ENCODE measurements at regions not wholly inside any gene's neighbourhood (a gene's known extent, or its start where the extent isn't known, plus 50 kb on each side); places are given as distances from the start of the nearest gene placed in this dataset.

DNA sequence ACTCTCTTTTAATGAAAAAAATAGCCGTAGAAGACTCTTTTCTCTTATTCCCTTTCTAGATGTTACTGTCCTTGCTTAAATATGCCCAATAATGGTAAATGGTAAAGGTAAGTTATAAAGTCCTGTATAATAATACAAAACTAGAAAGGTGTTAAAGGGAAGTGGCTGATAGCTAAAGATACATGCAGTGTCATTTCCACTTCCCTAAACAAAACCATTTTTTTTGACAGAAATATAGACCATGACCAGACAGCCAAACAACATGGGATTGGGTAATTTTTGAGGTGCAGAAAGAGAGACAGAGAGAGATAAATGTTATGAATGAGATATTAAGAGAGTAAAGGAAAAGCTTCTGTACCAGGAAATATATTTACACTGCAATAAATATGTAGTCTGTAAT, 731.7 kb upstream of the REG3G start:
- H3K4me3 Mint-ChIP-seq: no peak overlapping the region
- intact Hi-C loops (cut with micrococcal nuclease): no loop called here
- Histone ChIP-seq H3K27me3 (ENCODE audit: control insufficient read depth, insufficient read depth, low read length) (no peaks in the 10 kb centered on the region), H3K4me3 (ENCODE audit: low read length) (no peak overlapping the region), H3K9me3 (ENCODE audit: control insufficient read depth, insufficient read depth, low read length) (no peaks in the 10 kb centered on the region), H3K36me3 (ENCODE audit: control insufficient read depth, insufficient read depth, low read length) (no peaks in the 10 kb centered on the region), H3K4me1 (ENCODE audit: control insufficient read depth, insufficient read depth, low read length) (no peaks in the 10 kb centered on the region), H3K27ac (ENCODE audit: low read length) (no peak overlapping the region)
- ATAC-seq: no peak
- no peaks in the 10 kb centered on the region for H3K4me1 Mint-ChIP-seq
- H3K9me3 Mint-ChIP-seq: peaks cover 8 to 11% of the 10 kb centered on the region in 2 donors
- H3K27me3 Mint-ChIP-seq (ENCODE audit: low read depth in 2 of 2): no peaks in the 10 kb centered on the region
- WGBS (ENCODE audit: insufficient coverage): no CpG with 5 or more reads among the region's 1 CpG
- H3K27ac Mint-ChIP-seq: no peak overlapping the region
- no peak for DNase-seq
- H3K36me3 Mint-ChIP-seq: no peaks in the 10 kb centered on the region
- TF ChIP-seq, protein P1, sequence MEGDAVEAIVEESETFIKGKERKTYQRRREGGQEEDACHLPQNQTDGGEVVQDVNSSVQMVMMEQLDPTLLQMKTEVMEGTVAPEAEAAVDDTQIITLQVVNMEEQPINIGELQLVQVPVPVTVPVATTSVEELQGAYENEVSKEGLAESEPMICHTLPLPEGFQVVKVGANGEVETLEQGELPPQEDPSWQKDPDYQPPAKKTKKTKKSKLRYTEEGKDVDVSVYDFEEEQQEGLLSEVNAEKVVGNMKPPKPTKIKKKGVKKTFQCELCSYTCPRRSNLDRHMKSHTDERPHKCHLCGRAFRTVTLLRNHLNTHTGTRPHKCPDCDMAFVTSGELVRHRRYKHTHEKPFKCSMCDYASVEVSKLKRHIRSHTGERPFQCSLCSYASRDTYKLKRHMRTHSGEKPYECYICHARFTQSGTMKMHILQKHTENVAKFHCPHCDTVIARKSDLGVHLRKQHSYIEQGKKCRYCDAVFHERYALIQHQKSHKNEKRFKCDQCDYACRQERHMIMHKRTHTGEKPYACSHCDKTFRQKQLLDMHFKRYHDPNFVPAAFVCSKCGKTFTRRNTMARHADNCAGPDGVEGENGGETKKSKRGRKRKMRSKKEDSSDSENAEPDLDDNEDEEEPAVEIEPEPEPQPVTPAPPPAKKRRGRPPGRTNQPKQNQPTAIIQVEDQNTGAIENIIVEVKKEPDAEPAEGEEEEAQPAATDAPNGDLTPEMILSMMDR (IDR thresholded peaks at IDR 0.05): no peak

DNA sequence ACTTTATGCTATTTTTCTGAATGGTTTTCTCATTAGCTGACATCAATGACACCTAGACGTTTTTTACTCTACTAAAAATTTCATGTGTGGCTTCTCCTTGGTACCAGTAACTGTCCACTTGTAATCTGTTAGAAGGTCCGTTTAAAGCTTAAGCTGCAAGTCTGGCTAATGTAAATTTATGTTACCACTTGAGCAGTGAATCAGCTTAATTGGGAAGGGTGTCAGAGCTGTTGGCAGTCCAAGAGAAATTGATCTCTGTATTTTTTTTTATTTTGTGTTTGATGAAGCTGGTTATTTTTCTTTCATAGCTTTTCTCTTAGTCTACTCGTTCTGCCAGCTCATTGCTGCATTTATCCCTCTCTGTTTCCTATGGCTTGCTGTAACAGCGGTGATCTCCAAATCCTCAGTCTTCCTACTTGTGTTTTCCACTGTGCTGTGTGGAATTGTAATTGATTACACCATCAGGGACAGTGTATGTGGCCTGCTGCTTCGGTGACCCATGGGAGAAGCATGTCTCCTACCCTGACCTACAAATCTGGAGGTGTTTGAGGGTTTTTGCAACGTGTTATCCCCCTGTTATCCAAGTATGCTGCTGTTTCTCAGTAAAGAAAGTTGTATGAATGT, 724.2 kb upstream of the REG3G start:
- Mint-ChIP-seq H3K9me3 (peaks cover 4 to 9% of the 10 kb centered on the region in 2 donors), H3K36me3 (no peaks in the 10 kb centered on the region), H3K4me3 (no peak overlapping the region), H3K27ac (no peak overlapping the region), H3K27me3 (ENCODE audit: low read depth in 2 of 2) (no peaks in the 10 kb centered on the region), H3K4me1 (no peaks in the 10 kb centered on the region)
- intact Hi-C loops (cut with micrococcal nuclease): no loop called here
- H3K36me3 ChIP-seq (ENCODE audit: control insufficient read depth, insufficient read depth, low read length): no peaks in the 10 kb centered on the region
- 64% methylated on average over 5 of the region's 6 CpGs for WGBS (ENCODE audit: insufficient coverage)
- no peaks in the 10 kb centered on the region for H3K27me3 ChIP-seq (ENCODE audit: control insufficient read depth, insufficient read depth, low read length)
- ATAC-seq: no peak
- H3K9me3 ChIP-seq (ENCODE audit: control insufficient read depth, insufficient read depth, low read length): no peaks in the 10 kb centered on the region
- no peak overlapping the region for H3K27ac ChIP-seq (ENCODE audit: low read length)
- no peak overlapping the region for H3K4me3 ChIP-seq (ENCODE audit: low read length)
- no peak for DNase-seq
- H3K4me1 ChIP-seq (ENCODE audit: control insufficient read depth, insufficient read depth, low read length): no peaks in the 10 kb centered on the region
- TF ChIP-seq, protein P1 (IDR thresholded peaks at IDR 0.05): no peak

DNA sequence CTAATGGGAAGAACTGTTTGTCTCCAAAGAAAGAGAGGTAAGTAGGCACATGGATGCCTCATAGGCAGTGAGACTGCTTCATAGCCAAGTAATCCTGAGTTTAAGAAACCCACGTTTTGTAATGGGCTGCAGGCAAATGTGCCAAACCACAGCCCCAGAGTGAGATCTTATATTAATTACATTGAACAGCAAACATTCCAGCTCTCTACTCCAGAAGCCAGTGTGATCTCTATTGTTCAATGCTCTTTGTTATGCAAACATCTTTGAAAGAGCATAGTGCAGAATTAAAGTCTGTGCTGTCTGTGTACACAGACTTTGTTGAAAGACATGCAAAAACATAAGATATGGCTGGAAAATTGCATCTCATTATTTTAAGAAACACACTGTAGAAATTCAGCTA, 720.8 kb upstream of the REG3G start:
- Histone ChIP-seq H3K4me1 (ENCODE audit: control insufficient read depth, insufficient read depth, low read length) (no peaks in the 10 kb centered on the region), H3K9me3 (ENCODE audit: control insufficient read depth, insufficient read depth, low read length) (no peaks in the 10 kb centered on the region), H3K27ac (ENCODE audit: low read length) (no peak overlapping the region), H3K4me3 (ENCODE audit: low read length) (no peak overlapping the region), H3K36me3 (ENCODE audit: control insufficient read depth, insufficient read depth, low read length) (no peaks in the 10 kb centered on the region), H3K27me3 (ENCODE audit: control insufficient read depth, insufficient read depth, low read length) (no peaks in the 10 kb centered on the region)
- no peak for ATAC-seq
- Mint-ChIP-seq H3K4me1 (no peaks in the 10 kb centered on the region), H3K27ac (no peak overlapping the region), H3K36me3 (no peaks in the 10 kb centered on the region), H3K4me3 (no peak overlapping the region), H3K27me3 (ENCODE audit: low read depth in 2 of 2) (no peaks in the 10 kb centered on the region), H3K9me3 (peaks cover 7 to 17% of the 10 kb centered on the region in 2 donors)
- intact Hi-C loops (cut with micrococcal nuclease): no loop called here
- TF ChIP-seq, protein P1 (IDR thresholded peaks at IDR 0.05): no peak
- WGBS (ENCODE audit: insufficient coverage): 31% methylated on average over 1 of the region's 1 CpG
- no peak for DNase-seq

DNA sequence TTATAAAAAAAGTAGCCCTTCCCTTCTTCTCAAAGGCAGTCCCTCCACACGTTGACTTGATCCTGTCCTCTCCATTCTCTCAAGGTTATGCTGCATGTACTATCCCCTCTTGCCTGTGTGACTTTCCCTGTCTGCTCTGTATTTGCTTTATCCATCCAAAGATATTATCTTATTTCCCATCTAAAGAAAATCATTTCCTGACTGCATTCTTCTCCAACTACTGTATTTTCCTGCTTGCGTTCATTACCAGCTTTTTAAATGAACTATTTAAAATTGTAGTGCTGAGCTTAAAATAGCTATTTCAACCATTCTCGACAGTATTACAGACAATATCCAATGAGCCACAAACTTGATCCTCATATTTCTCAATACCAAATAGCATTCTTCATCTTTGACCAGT, 716.0 kb upstream of the REG3G start:
- Mint-ChIP-seq H3K9me3 (peaks cover 13 to 17% of the 10 kb centered on the region in 2 donors), H3K27ac (no peak overlapping the region), H3K4me1 (no peaks in the 10 kb centered on the region), H3K4me3 (no peak overlapping the region), H3K27me3 (ENCODE audit: low read depth in 2 of 2) (no peaks in the 10 kb centered on the region), H3K36me3 (no peaks in the 10 kb centered on the region)
- no peak for DNase-seq
- Histone ChIP-seq H3K27ac (ENCODE audit: low read length) (no peak overlapping the region), H3K36me3 (ENCODE audit: control insufficient read depth, insufficient read depth, low read length) (no peaks in the 10 kb centered on the region), H3K27me3 (ENCODE audit: control insufficient read depth, insufficient read depth, low read length) (no peaks in the 10 kb centered on the region), H3K4me1 (ENCODE audit: control insufficient read depth, insufficient read depth, low read length) (no peaks in the 10 kb centered on the region), H3K9me3 (ENCODE audit: control insufficient read depth, insufficient read depth, low read length) (peaks cover 5% of the 10 kb centered on the region), H3K4me3 (ENCODE audit: low read length) (no peak overlapping the region)
- ATAC-seq: no peak
- WGBS (ENCODE audit: insufficient coverage): 53% methylated on average over 2 of the region's 3 CpGs
- intact Hi-C loops (cut with micrococcal nuclease): no loop called here
- TF ChIP-seq, protein P1 (IDR thresholded peaks at IDR 0.05): no peak

All from natural killer cell (primary cell).